HG03097 (cell line): ENCODE measurements at regions not wholly inside any gene's neighbourhood (a gene's known extent, or its start where the extent isn't known, plus 50 kb on each side); places are given as distances from the start of the nearest gene placed in this dataset.
"Not testable (repeated sequence)": the region's sequence is repeated elsewhere in the genome, so short reads cannot be mapped to it uniquely, and the experiment has no call there.

Source experiments
- ATAC-seq: cut with Tn5 transposase; IDR thresholded peaks from one replicate; pipeline ENCODE4 v1.9.1; 2021; ENCODE audit not compliant: unreplicated experiment, low FRiP score

DNA sequence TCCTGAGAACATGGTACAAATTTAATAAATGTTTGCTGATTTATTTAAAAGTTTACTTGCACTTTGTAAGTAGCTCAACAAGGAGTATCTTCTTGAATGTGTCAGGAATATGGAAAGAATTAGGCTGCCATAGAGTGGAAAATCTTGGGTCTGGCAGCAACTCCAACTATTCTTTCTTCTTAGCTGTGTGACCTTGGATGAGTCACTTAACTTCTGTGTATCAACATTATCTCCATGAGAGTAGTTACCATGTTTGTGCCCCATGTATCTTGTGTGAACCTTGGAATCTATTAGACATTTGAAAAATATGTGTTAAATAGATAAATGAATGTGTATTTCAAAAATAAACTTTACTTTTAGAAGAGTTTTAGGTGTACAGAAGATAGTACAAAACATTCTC, 348.8 kb downstream of the GBA3 start:
- no peak for ATAC-seq

GRCh38 chr4:23040539-23040938, 347.8 kb downstream of the GBA3 start:
- ATAC-seq: no peak

GRCh38 chr4:23039818-23040217, 347.1 kb downstream of the GBA3 start:
- no peak for ATAC-seq

- ATAC-seq: no peak
These were observed 346.1 kb downstream of the GBA3 start for GRCh38 chr4:23038626-23039491.

GRCh38 chr4:23036921-23037495, 344.3 kb downstream of the GBA3 start:
- ATAC-seq: no peak

GRCh38 chr4:23036503-23036902, 343.8 kb downstream of the GBA3 start:
- no peak for ATAC-seq

- ATAC-seq: no peak
These were observed 342.9 kb downstream of the GBA3 start for GRCh38 chr4:23035521-23036056.

DNA sequence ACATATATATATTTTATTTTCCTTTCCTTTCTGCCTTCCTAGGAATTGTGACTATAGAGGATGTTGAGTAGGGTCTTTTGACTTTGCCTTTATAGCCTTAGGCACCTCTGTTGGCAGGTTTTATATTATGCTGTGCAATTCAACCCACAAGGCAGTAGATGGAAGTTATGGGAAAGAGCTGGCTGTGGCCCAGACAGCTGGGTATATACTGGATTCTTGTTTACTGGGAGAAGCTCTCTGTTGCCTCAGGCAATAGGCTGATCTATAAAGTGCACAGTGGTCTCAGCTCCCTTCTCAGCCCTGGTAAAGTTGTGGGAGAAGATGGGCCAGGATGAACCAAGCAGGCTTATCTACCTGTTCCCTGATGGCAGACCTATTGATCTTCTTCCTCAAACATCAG, 342.0 kb downstream of the GBA3 start:
- ATAC-seq: no peak

- no peak for ATAC-seq
These were observed 341.1 kb downstream of the GBA3 start for GRCh38 chr4:23033796-23034195.

DNA sequence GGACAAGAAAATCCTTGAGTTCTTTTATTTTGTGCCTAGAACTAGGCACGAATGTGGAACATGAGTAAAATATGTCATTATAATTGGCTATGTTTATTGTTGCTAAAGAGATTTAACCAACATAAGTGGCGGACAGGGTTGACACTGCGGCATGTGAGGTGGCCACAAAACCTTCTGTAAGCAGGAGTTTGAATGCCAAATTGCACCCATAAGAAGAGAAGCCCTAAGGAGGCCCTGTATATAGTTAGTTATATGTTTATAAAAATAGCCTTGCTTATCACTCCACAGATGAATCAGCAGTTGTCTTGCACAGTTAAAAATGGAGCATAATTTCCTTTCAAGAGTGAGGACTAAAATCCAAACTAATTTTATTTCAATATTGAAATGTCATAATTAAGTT, 336.1 kb downstream of the GBA3 start:
- no peak for ATAC-seq

DNA sequence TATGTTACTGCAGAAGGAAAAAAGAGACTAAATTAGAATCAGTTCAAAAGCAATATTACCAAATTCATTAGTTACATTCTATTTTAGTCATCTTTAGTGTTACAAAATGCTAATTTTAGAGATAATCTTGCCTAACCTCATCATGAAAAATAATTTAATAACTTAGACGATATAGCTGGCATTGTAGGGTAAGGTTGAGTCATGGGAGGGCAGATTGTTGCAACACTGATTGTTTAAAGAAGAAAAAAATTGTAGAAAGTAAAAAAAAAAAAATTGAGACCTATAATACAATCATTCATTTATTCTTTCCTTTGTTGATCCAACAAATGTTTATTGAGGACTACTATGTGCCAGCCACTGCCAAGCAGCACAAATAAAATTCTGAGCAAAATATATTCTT, 330.9 kb downstream of the GBA3 start:
- no peak for ATAC-seq

GRCh38 chr4:23023121-23023520, 330.4 kb downstream of the GBA3 start:
- no peak for ATAC-seq

DNA sequence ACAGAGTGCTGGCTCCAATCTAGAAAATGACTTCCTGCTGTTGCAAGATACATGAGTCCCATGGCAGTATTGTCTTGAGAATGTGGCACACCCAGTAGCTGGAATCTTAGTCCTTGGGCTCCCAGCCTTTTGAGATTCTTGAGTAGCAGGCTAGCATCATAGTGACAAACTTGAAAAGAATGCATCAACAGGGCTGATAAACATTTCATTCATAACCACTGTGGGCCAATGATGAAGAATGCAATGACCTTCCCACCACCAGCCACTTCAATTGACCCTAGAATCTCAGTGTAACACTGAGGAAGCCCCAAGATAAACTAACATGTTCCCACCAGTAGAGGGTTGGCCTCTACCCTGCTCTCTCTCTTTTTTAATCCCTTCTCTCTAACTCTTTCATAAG, 329.3 kb downstream of the GBA3 start:
- ATAC-seq: no peak

- ATAC-seq: no peak
These were observed 328.3 kb downstream of the GBA3 start for GRCh38 chr4:23021040-23021439.

GRCh38 chr4:23020399-23020798, 327.7 kb downstream of the GBA3 start:
- not testable (repeated sequence) for ATAC-seq

GRCh38 chr4:23016981-23017380, 324.2 kb downstream of the GBA3 start:
- no peak for ATAC-seq

GRCh38 chr4:23015821-23016220, 323.1 kb downstream of the GBA3 start:
- no peak for ATAC-seq

- no peak for ATAC-seq
These were observed 316.4 kb downstream of the GBA3 start for GRCh38 chr4:23009093-23009492.

DNA sequence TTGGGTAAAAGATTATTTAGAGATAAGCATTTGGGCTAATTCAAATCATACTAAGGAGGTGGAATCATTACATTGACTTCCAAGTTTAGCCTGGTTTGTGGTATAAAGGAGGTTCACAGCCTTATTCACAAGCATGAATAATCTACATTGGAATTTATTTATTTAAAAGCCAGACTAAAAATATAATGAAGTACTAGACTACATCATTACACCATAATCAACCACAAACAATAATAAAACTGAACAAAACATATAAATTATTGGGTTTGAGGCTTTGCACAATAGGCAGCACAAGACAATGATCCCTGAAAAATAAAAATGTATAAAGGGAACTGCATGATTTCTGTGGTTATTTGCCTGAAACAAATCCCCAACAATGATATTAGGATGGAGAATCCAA, 314.0 kb downstream of the GBA3 start:
- ATAC-seq: no peak

GRCh38 chr4:23005691-23006090, 313.0 kb downstream of the GBA3 start:
- ATAC-seq: no peak

DNA sequence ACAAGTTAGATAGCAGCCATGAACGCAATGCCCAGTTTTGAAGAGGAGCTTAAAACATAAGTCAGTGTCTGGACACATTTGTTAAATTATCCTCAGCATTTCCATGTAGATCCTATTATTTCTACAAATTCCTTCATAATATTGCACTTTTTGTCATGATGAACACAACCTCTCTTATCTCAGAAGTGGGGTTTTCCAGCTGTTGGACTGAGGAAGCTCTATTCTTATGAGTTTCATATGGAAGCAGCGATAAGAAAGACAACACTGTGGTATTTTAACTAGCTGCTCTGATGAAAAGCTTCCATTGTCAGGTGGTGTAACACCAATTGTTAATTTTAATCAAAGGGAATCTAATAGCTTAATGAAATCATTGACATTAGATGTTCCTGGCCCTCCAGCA, 308.7 kb downstream of the GBA3 start:
- no peak for ATAC-seq

DNA sequence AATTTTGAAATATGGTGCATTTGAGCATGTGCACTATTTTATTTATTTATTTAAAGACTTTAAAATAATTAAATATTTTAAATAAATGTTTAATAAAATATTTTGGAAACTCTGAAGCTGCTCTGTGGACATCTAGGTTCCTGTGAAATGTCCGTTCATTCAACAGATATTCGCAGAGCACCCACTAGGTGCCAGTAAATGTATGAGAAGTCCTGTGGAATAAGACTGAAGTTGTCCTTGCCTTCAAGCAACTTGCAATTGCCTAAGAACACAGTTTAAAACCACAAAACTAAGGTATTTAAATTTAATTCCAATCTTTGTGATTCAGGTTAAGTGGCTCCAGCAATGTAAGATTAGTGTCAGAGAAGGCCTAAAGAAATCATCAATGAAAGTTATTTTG, 306.7 kb downstream of the GBA3 start:
- ATAC-seq: no peak
